ENCODE measurements at regions not wholly inside any gene's neighbourhood (a gene's known extent, or its start where the extent isn't known, plus 50 kb on each side); places are given as distances from the start of the nearest gene placed in this dataset.

DNA sequence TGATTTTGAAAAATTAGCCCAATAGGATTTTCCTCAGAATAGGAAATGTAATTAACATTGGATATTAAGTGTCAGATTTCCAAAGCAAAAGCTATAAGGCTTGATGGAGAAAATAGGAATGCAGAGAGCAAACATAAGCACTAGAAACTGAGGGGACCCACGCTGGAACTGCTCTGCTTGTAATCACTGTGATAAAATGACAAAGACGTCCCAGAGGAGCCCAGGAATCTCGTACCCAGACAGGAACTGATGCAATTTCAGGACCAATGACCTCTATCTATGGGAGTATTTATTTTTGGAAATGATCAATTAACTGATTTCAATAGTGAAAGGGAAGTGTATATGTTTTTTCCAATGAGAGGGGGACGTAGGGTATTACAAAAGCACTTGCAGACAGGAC, 714.5 kb upstream of the WWC1 start:
- H3K27me3 ChIP-seq (ENCODE audit: insufficient read depth, poor library complexity, severe bottlenecking): peaks cover 28% of the 10 kb centered on the region
- no peak overlapping the region for H3K4me3 ChIP-seq (ENCODE audit: severe bottlenecking)
- H3K9me3 ChIP-seq (ENCODE audit: severe bottlenecking): no peaks in the 10 kb centered on the region
- H3K36me3 ChIP-seq (ENCODE audit: low read depth): no peaks in the 10 kb centered on the region
- no peak overlapping the region for H3K27ac ChIP-seq (ENCODE audit: poor library complexity, severe bottlenecking)
- H3K4me1 ChIP-seq (ENCODE audit: insufficient read depth, poor library complexity, severe bottlenecking): peaks cover 10% of the 10 kb centered on the region
- DNase-seq (ENCODE audit: low spot score): no peak
- TF ChIP-seq, protein P1, sequence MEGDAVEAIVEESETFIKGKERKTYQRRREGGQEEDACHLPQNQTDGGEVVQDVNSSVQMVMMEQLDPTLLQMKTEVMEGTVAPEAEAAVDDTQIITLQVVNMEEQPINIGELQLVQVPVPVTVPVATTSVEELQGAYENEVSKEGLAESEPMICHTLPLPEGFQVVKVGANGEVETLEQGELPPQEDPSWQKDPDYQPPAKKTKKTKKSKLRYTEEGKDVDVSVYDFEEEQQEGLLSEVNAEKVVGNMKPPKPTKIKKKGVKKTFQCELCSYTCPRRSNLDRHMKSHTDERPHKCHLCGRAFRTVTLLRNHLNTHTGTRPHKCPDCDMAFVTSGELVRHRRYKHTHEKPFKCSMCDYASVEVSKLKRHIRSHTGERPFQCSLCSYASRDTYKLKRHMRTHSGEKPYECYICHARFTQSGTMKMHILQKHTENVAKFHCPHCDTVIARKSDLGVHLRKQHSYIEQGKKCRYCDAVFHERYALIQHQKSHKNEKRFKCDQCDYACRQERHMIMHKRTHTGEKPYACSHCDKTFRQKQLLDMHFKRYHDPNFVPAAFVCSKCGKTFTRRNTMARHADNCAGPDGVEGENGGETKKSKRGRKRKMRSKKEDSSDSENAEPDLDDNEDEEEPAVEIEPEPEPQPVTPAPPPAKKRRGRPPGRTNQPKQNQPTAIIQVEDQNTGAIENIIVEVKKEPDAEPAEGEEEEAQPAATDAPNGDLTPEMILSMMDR (IDR thresholded peaks at IDR 0.05; ENCODE audit: poor library complexity, severe bottlenecking): no peak
- ATAC-seq (ENCODE audit: low read depth): no peak

DNA sequence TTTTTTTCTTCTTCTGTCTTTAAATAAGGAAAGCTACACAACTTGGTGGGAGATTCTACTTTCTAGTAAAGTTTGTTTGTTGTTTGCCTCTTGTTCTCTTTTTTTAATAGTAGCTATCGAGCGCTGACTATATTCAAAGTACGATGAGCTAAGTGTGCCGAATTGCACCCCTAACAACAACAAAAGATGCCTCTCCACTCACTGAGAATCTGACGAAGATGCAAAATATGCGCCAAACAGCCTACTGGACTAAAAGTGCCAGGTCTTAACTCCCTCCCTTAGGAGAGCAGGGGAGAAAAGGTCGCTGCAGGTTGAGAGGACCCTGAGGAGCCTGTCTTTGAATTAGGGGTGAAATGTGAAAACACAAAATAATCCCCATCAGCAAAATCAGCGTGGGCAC, 713.8 kb upstream of the WWC1 start:
- Histone ChIP-seq H3K4me3 (ENCODE audit: severe bottlenecking) (no peak overlapping the region), H3K36me3 (ENCODE audit: low read depth) (no peaks in the 10 kb centered on the region), H3K27me3 (ENCODE audit: insufficient read depth, poor library complexity, severe bottlenecking) (peaks cover 28% of the 10 kb centered on the region), H3K4me1 (ENCODE audit: insufficient read depth, poor library complexity, severe bottlenecking) (peaks cover 13% of the 10 kb centered on the region), H3K27ac (ENCODE audit: poor library complexity, severe bottlenecking) (no peak overlapping the region), H3K9me3 (ENCODE audit: severe bottlenecking) (no peaks in the 10 kb centered on the region)
- TF ChIP-seq, protein P1 (IDR thresholded peaks at IDR 0.05; ENCODE audit: poor library complexity, severe bottlenecking): no peak
- ATAC-seq (ENCODE audit: low read depth) (no peak), DNase-seq (ENCODE audit: low spot score) (no peak)

DNA sequence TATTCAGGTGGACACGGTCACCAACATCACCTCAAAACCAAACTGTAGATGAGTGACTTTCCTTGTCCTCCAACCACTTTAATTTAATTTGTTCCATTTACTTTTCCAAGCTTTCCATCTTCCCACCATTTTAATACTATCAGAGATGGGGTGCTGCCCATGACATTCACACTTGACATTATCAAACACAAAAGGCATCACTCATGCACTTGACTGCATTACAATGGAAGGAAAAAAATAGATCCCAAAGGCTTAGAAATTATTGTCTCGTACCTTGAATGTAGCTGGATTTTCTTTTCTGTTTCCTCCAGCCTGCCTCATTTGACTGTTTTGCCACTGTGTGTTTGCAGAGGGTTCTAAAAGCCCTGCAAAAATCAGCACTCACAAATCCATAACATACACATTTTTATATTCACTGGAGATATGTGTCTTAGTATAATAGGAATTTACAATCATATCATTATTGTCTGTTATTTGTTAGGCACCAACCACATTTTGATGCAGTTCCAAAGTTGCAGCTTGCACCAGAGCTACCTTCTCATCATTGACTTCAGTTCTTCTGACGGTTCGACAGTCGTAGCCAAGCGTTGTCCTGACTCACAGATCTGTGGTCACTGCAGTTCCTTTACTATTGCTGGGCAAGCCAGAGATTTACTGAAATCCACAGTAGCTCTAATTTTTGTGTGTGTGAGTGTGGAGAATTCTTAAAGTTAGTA, 712.3 kb upstream of the WWC1 start:
- TF ChIP-seq, protein P1 (IDR thresholded peaks at IDR 0.05; ENCODE audit: poor library complexity, severe bottlenecking): no peak
- ATAC-seq (ENCODE audit: low read depth) (no peak), DNase-seq (ENCODE audit: low spot score) (no peak)
- Histone ChIP-seq H3K4me3 (ENCODE audit: severe bottlenecking) (no peak overlapping the region), H3K9me3 (ENCODE audit: severe bottlenecking) (no peaks in the 10 kb centered on the region), H3K36me3 (ENCODE audit: low read depth) (no peaks in the 10 kb centered on the region), H3K27me3 (ENCODE audit: insufficient read depth, poor library complexity, severe bottlenecking) (peaks cover 20% of the 10 kb centered on the region), H3K27ac (ENCODE audit: poor library complexity, severe bottlenecking) (no peak overlapping the region), H3K4me1 (ENCODE audit: insufficient read depth, poor library complexity, severe bottlenecking) (peaks cover 17% of the 10 kb centered on the region)

DNA sequence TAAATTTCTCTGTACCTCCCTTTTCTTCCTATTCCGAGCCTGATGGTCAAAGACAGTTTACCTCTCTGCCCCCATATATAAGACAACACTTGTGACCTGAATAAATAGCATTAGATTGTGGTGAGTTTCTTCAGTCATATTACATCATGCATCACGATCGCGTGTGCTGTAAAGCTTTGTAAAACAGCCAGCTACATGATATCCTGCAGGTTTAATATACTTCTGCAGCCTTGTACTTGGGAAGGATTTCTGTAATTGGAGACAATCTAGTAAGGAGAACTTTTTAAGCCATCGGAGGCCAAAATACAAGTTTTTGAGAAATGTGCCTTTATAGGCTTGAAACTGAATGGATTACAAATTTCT, 711.8 kb upstream of the WWC1 start:
- TF ChIP-seq, protein P1 (IDR thresholded peaks at IDR 0.05; ENCODE audit: poor library complexity, severe bottlenecking): no peak
- no peaks in the 10 kb centered on the region for H3K36me3 ChIP-seq (ENCODE audit: low read depth)
- peaks cover 14% of the 10 kb centered on the region for H3K27me3 ChIP-seq (ENCODE audit: insufficient read depth, poor library complexity, severe bottlenecking)
- no peak overlapping the region for H3K4me3 ChIP-seq (ENCODE audit: severe bottlenecking)
- peaks cover 14% of the 10 kb centered on the region for H3K4me1 ChIP-seq (ENCODE audit: insufficient read depth, poor library complexity, severe bottlenecking)
- DNase-seq (ENCODE audit: low spot score) (no peak), ATAC-seq (ENCODE audit: low read depth) (no peak)
- H3K9me3 ChIP-seq (ENCODE audit: severe bottlenecking): no peaks in the 10 kb centered on the region
- no peak overlapping the region for H3K27ac ChIP-seq (ENCODE audit: poor library complexity, severe bottlenecking)

DNA sequence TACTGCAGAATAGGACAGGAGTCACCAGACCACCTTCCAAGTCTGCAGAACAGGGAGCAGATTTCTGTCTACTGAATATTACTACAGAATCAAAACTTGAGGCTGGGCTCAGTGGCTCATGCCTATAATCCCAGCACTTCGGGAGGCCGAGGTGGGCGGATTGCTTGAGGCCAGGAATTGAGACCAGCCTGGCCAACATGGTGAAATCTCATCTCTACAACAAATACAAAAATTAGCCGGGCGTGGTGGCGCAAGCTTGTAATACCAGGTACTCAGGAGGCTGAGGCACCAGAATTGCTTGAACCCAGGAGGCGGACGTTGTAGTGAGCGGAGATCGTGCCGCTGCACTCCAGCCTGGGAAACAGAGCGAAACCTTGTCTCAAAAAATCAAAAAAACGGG, 710.8 kb upstream of the WWC1 start:
- H3K27ac ChIP-seq (ENCODE audit: poor library complexity, severe bottlenecking): no peak overlapping the region
- H3K4me1 ChIP-seq (ENCODE audit: insufficient read depth, poor library complexity, severe bottlenecking): peaks cover 14% of the 10 kb centered on the region
- ATAC-seq (ENCODE audit: low read depth) (no peak), DNase-seq (ENCODE audit: low spot score) (no peak)
- no peaks in the 10 kb centered on the region for H3K36me3 ChIP-seq (ENCODE audit: low read depth)
- peaks cover 5% of the 10 kb centered on the region for H3K27me3 ChIP-seq (ENCODE audit: insufficient read depth, poor library complexity, severe bottlenecking)
- no peaks in the 10 kb centered on the region for H3K9me3 ChIP-seq (ENCODE audit: severe bottlenecking)
- no peak overlapping the region for H3K4me3 ChIP-seq (ENCODE audit: severe bottlenecking)
- TF ChIP-seq, protein P1 (IDR thresholded peaks at IDR 0.05; ENCODE audit: poor library complexity, severe bottlenecking): no peak
